ENCODE measurements at regions not wholly inside any gene's neighbourhood (a gene's known extent, or its start where the extent isn't known, plus 50 kb on each side); places are given as distances from the start of the nearest gene placed in this dataset.

DNA sequence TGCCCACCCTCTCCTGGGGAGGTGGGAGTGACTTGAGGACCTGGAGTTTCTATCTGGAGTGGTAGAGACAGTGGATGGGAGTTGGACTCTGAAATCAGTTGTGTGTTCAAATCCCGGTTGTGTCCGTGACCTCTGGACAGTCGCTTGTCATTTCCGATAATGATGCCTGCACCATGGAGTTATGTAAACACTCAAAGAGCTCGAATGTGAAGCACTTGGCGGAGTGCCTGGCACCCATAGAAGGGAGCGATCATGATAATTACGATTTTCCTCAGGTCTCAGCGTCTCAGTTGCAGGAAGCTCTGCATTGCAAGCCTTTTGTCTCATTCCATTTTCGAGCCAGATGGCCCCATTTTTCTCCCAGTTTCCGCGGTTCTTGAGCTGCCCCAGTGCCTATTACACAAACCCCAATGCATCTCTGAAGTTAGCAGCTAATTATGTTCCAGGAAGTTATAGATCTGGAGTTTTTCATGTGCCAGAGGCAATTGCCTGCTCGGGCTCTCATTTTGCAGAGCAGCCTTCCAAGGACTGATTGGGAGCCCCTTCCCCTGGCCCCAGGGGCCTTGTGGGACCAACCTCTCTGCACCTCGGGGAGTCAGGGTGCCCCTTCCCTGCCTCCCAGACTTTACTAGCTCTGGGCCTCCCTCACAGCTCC, 175.5 kb upstream of the MVB12B start:
- no peaks in the 10 kb centered on the region for H3K27me3 ChIP-seq (ENCODE audit: control insufficient read depth, insufficient read depth, low read length, poor library complexity, severe bottlenecking)
- no peaks in the 10 kb centered on the region for H3K4me1 ChIP-seq (ENCODE audit: control insufficient read depth, insufficient read depth, low read length)
- no peaks in the 10 kb centered on the region for H3K36me3 ChIP-seq (ENCODE audit: control insufficient read depth, insufficient read depth, low read length)
- no peaks in the 10 kb centered on the region for H3K9me3 ChIP-seq (ENCODE audit: control insufficient read depth, low read length)
- WGBS, 2 experiments, result 94 to 95% methylated on average over 14 of the region's 14 CpGs
- no peak overlapping the region for H3K27ac ChIP-seq (ENCODE audit: insufficient read depth, low read depth, low read length, poor library complexity, severe bottlenecking)
- H3K4me3 ChIP-seq (ENCODE audit: insufficient read depth, low read depth, low read length), result no peak overlapping the region

DNA sequence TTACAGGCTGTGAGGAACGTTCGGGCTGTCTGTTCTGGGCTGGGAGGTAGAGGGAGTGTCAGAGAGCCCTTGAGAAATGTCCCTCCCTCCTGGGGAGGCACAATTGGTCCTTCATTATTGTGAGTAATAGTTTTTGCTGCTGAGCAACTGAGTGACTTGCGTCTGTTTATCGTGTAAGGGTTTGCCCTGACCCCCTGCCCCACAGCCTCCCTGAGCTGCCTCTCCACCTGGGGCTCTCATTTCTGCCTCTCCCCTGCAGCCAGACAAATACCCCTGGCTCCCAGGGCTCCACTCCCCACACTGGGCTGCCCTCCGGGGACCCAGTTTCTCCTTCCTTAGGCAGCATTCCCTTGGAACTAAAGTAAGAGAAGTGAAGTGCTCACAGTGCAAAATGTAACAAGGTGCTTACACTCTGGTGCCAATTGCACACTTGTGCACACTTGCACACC, 174.9 kb upstream of the MVB12B start:
- Histone ChIP-seq H3K9me3 (ENCODE audit: control insufficient read depth, low read length) (no peaks in the 10 kb centered on the region), H3K4me1 (ENCODE audit: control insufficient read depth, insufficient read depth, low read length) (no peaks in the 10 kb centered on the region), H3K27ac (ENCODE audit: insufficient read depth, low read depth, low read length, poor library complexity, severe bottlenecking) (no peak overlapping the region), H3K27me3 (ENCODE audit: control insufficient read depth, insufficient read depth, low read length, poor library complexity, severe bottlenecking) (no peaks in the 10 kb centered on the region), H3K36me3 (ENCODE audit: control insufficient read depth, insufficient read depth, low read length) (no peaks in the 10 kb centered on the region), H3K4me3 (ENCODE audit: insufficient read depth, low read depth, low read length) (no peak overlapping the region)
- WGBS, 2 experiments, result 56 to 61% methylated on average over 5 of the region's 5 CpGs

DNA sequence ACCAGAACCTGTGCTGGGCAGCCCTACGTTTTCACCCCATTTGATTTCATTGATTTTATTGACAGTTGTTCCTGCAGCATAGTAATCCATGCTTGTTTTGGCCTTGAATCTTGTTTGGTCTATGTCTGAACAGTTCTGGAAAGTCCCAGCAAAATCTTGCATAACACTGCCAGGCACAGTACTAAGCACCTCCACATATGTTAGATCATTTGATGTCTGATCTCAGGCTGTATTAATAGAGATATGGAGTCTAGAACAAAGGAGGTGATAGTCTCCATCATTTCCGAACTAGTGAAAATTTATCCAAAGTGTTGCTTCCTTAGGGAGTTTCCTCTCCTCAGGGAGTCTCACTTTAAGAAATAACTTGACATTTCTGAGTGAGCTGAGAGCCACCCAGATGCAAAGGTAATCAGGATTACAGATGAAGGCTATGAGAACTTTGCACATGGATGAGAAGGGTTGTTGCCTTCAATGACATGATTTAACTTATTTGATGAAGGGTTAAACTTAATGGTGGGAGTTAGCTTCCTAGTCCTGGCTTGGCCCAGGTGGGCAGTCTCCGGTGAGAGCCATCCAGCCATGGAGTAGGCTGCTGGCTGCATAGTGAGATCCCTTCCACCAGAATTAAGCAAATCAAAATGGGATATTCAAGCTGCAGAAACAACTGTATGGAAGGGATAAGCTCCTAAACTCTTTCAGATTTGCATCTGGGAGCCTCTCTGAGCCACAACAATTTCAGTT, 173.8 kb upstream of the MVB12B start:
- Histone ChIP-seq H3K36me3 (ENCODE audit: control insufficient read depth, insufficient read depth, low read length) (no peaks in the 10 kb centered on the region), H3K4me1 (ENCODE audit: control insufficient read depth, insufficient read depth, low read length) (peaks cover 4% of the 10 kb centered on the region), H3K9me3 (ENCODE audit: control insufficient read depth, low read length) (no peaks in the 10 kb centered on the region), H3K27ac (ENCODE audit: insufficient read depth, low read depth, low read length, poor library complexity, severe bottlenecking) (no peak overlapping the region), H3K4me3 (ENCODE audit: insufficient read depth, low read depth, low read length) (no peak overlapping the region), H3K27me3 (ENCODE audit: control insufficient read depth, insufficient read depth, low read length, poor library complexity, severe bottlenecking) (no peaks in the 10 kb centered on the region)
- 80 to 87% methylated on average over 3 of the region's 3 CpGs for WGBS, 2 experiments

DNA sequence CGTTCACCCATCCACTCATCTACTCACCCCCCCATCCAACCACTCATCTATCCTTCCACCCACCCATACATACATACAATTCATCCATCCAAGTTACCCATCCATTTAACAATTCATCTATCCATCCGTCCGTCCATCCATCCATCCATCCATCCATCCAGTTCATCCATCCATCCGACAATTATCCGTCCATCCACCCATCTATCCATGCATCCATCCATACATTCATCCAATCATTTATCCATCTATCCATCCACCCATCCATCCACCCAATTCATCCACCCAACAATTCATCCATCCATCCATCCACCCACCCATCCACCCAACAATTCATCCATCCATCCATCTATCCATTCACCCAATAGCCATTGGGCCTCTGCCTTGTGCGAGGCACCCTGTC, 173.2 kb upstream of the MVB12B start:
- Histone ChIP-seq H3K9me3 (ENCODE audit: control insufficient read depth, low read length) (no peaks in the 10 kb centered on the region), H3K27ac (ENCODE audit: insufficient read depth, low read depth, low read length, poor library complexity, severe bottlenecking) (no peak overlapping the region), H3K27me3 (ENCODE audit: control insufficient read depth, insufficient read depth, low read length, poor library complexity, severe bottlenecking) (no peaks in the 10 kb centered on the region), H3K36me3 (ENCODE audit: control insufficient read depth, insufficient read depth, low read length) (no peaks in the 10 kb centered on the region), H3K4me1 (ENCODE audit: control insufficient read depth, insufficient read depth, low read length) (peaks cover 4% of the 10 kb centered on the region), H3K4me3 (ENCODE audit: insufficient read depth, low read depth, low read length) (no peak overlapping the region)
- 68% methylated on average over 6 of the region's 6 CpGs for WGBS, 2 experiments

DNA sequence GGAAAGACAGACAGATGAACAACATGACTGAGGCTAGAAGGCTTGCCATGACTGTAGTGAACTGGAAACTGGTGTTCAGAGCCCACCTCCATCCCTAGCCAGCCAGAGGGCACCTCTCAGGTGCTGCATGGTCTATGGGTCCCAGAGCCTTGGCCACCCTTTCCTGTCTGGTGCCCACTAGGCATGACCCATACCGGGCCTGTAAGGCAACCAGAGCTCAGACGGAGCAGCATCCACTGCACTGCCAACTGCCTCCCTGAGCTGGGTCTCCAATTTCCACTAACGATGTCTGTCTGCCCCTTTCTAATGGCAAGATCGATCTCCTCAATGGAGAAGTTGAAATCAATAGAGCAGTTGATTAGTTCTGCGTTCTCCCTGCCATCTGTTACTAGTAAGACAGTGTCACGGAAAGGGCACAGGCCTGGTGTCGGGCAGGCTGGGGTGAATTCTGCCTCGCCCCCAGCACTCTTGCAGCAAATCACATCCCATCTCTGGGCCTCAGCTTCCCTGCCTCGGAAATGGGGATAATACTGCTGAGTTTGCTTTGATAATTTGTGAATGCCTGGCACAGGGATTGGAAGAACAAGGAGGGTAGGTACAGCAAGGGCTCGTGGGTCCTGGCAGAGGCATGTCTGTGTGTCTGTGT, 172.3 kb upstream of the MVB12B start:
- Histone ChIP-seq H3K36me3 (ENCODE audit: control insufficient read depth, insufficient read depth, low read length) (no peaks in the 10 kb centered on the region), H3K27ac (ENCODE audit: insufficient read depth, low read depth, low read length, poor library complexity, severe bottlenecking) (no peak overlapping the region), H3K4me1 (ENCODE audit: control insufficient read depth, insufficient read depth, low read length) (peaks cover 4% of the 10 kb centered on the region), H3K9me3 (ENCODE audit: control insufficient read depth, low read length) (no peaks in the 10 kb centered on the region), H3K27me3 (ENCODE audit: control insufficient read depth, insufficient read depth, low read length, poor library complexity, severe bottlenecking) (no peaks in the 10 kb centered on the region), H3K4me3 (ENCODE audit: insufficient read depth, low read depth, low read length) (no peak overlapping the region)
- 83 to 85% methylated on average over 10 of the region's 10 CpGs for WGBS, 2 experiments

DNA sequence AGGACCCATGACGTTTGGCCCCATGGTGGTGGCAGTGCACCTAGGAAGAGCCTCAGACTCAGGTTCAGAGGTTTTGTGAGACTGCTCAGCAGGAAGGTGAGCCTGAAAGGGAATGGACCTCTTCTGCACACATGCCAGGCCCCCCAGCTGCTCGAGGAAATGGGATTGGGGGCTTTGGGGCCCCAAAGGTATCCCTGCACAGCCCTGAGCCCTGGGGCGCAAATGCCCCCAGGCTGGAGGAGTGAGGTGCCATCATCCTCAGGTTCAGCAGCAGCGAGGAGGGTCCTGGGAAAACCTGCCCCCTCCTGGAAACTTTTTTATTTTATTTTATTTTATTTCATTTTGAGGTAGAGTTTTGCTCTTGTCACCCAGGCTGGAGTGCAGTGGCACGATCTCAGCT, 171.8 kb upstream of the MVB12B start:
- 90 to 92% methylated on average over 5 of the region's 5 CpGs for WGBS, 2 experiments
- H3K27me3 ChIP-seq (ENCODE audit: control insufficient read depth, insufficient read depth, low read length, poor library complexity, severe bottlenecking), result no peaks in the 10 kb centered on the region
- no peak overlapping the region for H3K27ac ChIP-seq (ENCODE audit: insufficient read depth, low read depth, low read length, poor library complexity, severe bottlenecking)

DNA sequence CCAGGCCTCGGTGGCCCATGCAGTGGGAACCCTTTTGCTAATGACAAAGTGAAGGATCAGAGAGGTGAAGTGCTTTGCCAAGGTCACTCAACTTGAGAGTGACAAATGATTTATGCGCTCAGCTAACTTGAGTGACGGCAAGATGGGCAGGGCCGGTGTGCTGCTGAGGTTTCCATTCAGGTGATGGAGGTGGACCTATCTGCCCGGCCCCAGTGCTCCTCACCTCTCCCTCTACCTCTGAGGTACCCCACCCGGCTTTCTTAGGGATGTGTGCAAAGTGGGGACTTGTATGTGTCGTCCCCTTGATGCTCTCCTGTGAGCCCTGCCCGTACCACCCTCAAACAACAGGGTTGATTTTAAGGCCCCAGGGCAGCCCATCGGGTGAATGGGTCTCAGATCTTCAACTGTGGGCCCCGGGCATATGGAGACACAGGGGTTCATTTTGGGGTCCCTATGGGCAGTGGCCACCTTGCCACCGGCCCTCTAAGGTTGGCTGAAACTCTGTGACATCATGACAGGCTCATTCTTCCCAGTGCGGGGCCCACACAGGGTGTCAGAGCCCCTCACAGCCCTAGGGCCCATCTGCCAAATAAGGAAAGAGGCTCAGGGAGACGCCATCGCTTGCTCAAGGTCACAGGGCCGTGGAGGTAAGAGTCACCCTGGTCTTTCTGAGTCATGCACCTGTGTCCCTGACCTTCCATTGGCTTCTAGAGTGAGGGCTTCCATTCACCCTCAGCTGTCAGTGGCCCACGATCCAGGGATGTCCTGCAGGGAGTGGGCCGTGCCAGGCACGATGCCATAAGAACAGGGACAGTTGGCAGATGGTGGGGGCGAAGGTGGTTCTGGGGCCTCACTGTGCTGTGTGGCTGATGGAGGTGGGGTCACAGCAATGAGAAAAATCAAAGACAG, 170.6 kb upstream of the MVB12B start:
- Histone ChIP-seq H3K9me3 (ENCODE audit: control insufficient read depth, low read length) (no peaks in the 10 kb centered on the region), H3K36me3 (ENCODE audit: control insufficient read depth, insufficient read depth, low read length) (no peaks in the 10 kb centered on the region), H3K27me3 (ENCODE audit: control insufficient read depth, insufficient read depth, low read length, poor library complexity, severe bottlenecking) (no peaks in the 10 kb centered on the region), H3K4me3 (ENCODE audit: insufficient read depth, low read depth, low read length) (no peak overlapping the region), H3K4me1 (ENCODE audit: control insufficient read depth, insufficient read depth, low read length) (peaks cover 7% of the 10 kb centered on the region), H3K27ac (ENCODE audit: insufficient read depth, low read depth, low read length, poor library complexity, severe bottlenecking) (no peak overlapping the region)
- 92% methylated on average over 19 of the region's 19 CpGs for WGBS, 2 experiments

More for the DNA sequence above, 171.8 kb upstream of the MVB12B start:
- Histone ChIP-seq H3K4me1 (ENCODE audit: control insufficient read depth, insufficient read depth, low read length) (peaks cover 7% of the 10 kb centered on the region), H3K4me3 (ENCODE audit: insufficient read depth, low read depth, low read length) (no peak overlapping the region), H3K9me3 (ENCODE audit: control insufficient read depth, low read length) (no peaks in the 10 kb centered on the region), H3K36me3 (ENCODE audit: control insufficient read depth, insufficient read depth, low read length) (no peaks in the 10 kb centered on the region)

DNA sequence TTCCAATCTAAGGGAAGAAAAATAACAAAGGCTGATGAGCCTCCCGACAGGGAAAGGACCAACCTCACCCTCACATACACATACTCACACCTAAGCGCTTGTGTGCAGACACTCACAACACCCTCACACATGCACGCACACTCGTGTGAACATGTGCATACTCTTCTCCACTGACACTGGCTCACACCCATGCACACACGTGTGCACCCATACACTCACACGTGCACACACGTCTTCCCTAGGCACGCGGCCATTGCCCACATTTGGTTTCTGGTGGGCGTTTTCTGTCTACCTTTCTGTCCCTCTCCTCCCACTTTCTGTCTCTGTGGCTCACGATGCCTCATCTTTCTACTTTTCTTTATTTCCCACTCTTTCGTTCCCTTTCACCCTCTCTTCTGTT, 169.7 kb upstream of the MVB12B start:
- H3K27me3 ChIP-seq (ENCODE audit: control insufficient read depth, insufficient read depth, low read length, poor library complexity, severe bottlenecking), result no peaks in the 10 kb centered on the region
- no peak overlapping the region for H3K27ac ChIP-seq (ENCODE audit: insufficient read depth, low read depth, low read length, poor library complexity, severe bottlenecking)
- WGBS, 2 experiments, result 92 to 94% methylated on average over 12 of the region's 12 CpGs
- H3K4me1 ChIP-seq (ENCODE audit: control insufficient read depth, insufficient read depth, low read length), result peaks cover 7% of the 10 kb centered on the region
- H3K9me3 ChIP-seq (ENCODE audit: control insufficient read depth, low read length), result no peaks in the 10 kb centered on the region
- no peaks in the 10 kb centered on the region for H3K36me3 ChIP-seq (ENCODE audit: control insufficient read depth, insufficient read depth, low read length)
- no peak overlapping the region for H3K4me3 ChIP-seq (ENCODE audit: insufficient read depth, low read depth, low read length)

DNA sequence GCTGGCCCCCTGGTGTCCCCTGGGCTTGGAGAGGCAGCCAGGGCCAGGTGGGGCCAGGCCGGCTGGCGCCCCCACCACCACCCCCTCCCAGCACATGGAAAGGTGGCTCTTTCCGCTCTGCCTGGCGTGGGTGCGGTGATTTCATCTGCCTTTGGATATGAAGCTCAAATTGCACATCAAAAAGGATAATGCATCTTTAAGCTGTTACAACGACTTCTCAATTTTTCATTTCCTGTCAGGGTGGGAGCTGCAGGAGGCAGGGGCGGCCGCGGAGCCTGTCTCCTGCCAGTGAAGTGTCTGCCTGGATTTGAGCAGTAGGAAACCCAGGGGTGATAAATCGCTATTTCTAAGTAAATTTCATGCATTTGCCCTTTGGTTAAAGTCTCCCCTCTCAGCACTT, 169.2 kb upstream of the MVB12B start:
- WGBS, 2 experiments, result 66 to 68% methylated on average over 10 of the region's 10 CpGs
- H3K36me3 ChIP-seq (ENCODE audit: control insufficient read depth, insufficient read depth, low read length), result no peaks in the 10 kb centered on the region
- no peak overlapping the region for H3K4me3 ChIP-seq (ENCODE audit: insufficient read depth, low read depth, low read length)
- H3K4me1 ChIP-seq (ENCODE audit: control insufficient read depth, insufficient read depth, low read length), result peaks cover 7% of the 10 kb centered on the region
- no peak overlapping the region for H3K27ac ChIP-seq (ENCODE audit: insufficient read depth, low read depth, low read length, poor library complexity, severe bottlenecking)
- H3K9me3 ChIP-seq (ENCODE audit: control insufficient read depth, low read length), result no peaks in the 10 kb centered on the region
- H3K27me3 ChIP-seq (ENCODE audit: control insufficient read depth, insufficient read depth, low read length, poor library complexity, severe bottlenecking), result no peaks in the 10 kb centered on the region

Measured in ectodermal cell (in vitro differentiated cells).